MM.1S (cell line): ENCODE measurements at regions not wholly inside any gene's neighbourhood (a gene's known extent, or its start where the extent isn't known, plus 50 kb on each side); places are given as distances from the start of the nearest gene placed in this dataset.

Experiments used
- CTCF ChIP-seq: fragments of 300-600 bp; sonication (generic); IDR thresholded peaks from 2 replicates; pipeline ENCODE4 v1.5.1; 2016; ENCODE audit warnings: antibody characterized with exemption, low read length, mixed read lengths
- EZH2 ChIP-seq: fragments of 300-600 bp; sonication (generic); optimal IDR thresholded peaks from 2 replicates; pipeline ENCODE3; 2017; ENCODE audit warnings: low read depth, mild to moderate bottlenecking, antibody characterized with exemption, low read length, mixed read lengths

- TF ChIP-seq CTCF (no peak), EZH2 (no peak)
Measured at GRCh38 chrX:35340465-35340864, 397.9 kb downstream of the FAM47B start.
